ENCODE measurements at regions not wholly inside any gene's neighbourhood (a gene's known extent, or its start where the extent isn't known, plus 50 kb on each side); places are given as distances from the start of the nearest gene placed in this dataset.

GRCh38 chr12:125593269-125593668, 528.0 kb downstream of the AACS start:
- DNase-seq, result no peak

- no peak for DNase-seq
Observed at GRCh38 chr12:125604976-125605375, 539.7 kb downstream of the AACS start.

- DNase-seq, result no peak
Observed at GRCh38 chr12:125606312-125606711, 541.1 kb downstream of the AACS start.

- DNase-seq, result no peak
Observed at GRCh38 chr12:125610292-125610691, 545.1 kb downstream of the AACS start.

GRCh38 chr12:125610971-125611370, 545.7 kb downstream of the AACS start:
- no peak for DNase-seq

- no peak for DNase-seq
Observed at GRCh38 chr12:125614058-125614457, 548.8 kb downstream of the AACS start.

- no peak for DNase-seq
Observed at GRCh38 chr12:125619723-125620122, 554.5 kb downstream of the AACS start.

GRCh38 chr12:125633686-125634085, 568.5 kb downstream of the AACS start:
- no peak for DNase-seq

GRCh38 chr12:125634813-125635212, 569.6 kb downstream of the AACS start:
- no peak for DNase-seq

GRCh38 chr12:125639826-125640225, 574.6 kb downstream of the AACS start:
- no peak for DNase-seq

GRCh38 chr12:125643055-125643454, 577.8 kb downstream of the AACS start:
- no peak for DNase-seq

GRCh38 chr12:125645724-125646123, 580.5 kb downstream of the AACS start:
- DNase-seq, result no peak

GRCh38 chr12:125650587-125650986, 585.4 kb downstream of the AACS start:
- DNase-seq, result no peak

GRCh38 chr12:125651625-125652024, 586.4 kb downstream of the AACS start:
- DNase-seq, result no peak

GRCh38 chr12:125652681-125653080, 587.4 kb downstream of the AACS start:
- DNase-seq, result no peak

- no peak for DNase-seq
Observed at GRCh38 chr12:125657681-125658080, 592.4 kb downstream of the AACS start.

- DNase-seq, result no peak
Observed at GRCh38 chr12:125674554-125675338, 609.5 kb downstream of the AACS start.

GRCh38 chr12:125676366-125676765, 611.1 kb downstream of the AACS start:
- no peak for DNase-seq

GRCh38 chr12:125677829-125678228, 612.6 kb downstream of the AACS start:
- DNase-seq, result no peak

- no peak for DNase-seq
Observed at GRCh38 chr12:125678589-125678993, 613.4 kb downstream of the AACS start.

- no peak for DNase-seq
Observed at GRCh38 chr12:125683748-125684381, 618.6 kb downstream of the AACS start.

- DNase-seq, result no peak
Observed at GRCh38 chr12:125684968-125685790, 619.9 kb downstream of the AACS start.

- DNase-seq, result no peak
Observed at GRCh38 chr12:125685915-125686314, 620.7 kb downstream of the AACS start.

GRCh38 chr12:125687403-125687802, 622.2 kb downstream of the AACS start:
- no peak for DNase-seq

All from NCI-H1417 treated with DMSO at 0.1 percent for 48 hours (cell line).